NCI-H82 (cell line): ENCODE measurements at regions not wholly inside any gene's neighbourhood (a gene's known extent, or its start where the extent isn't known, plus 50 kb on each side); places are given as distances from the start of the nearest gene placed in this dataset.

Experiments used
- DNase-seq: peaks from one replicate; lab custom pipeline; 2025; lab: John Stamatoyannopoulos, UW

DNA sequence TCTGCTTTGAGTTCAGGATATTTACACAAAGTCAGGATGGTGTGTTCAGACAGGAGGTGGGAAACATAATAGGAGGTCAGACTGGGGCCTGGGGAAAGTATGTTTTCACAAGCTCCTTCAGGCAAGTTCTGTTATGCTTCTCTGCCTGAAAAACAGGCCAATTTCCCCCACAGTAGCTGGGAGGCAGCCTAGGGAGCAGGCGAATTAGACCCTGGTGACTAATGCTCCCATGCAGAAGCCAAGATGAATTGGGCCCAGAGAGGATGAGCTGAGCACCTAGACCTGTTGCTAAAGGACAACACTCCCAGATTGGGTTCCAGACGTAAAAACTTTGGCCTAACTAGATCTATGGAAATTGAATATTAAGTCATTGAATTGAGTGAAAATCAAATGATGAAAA lies 142.2 kb upstream of the MAP3K7 start:
- DNase-seq: no peak

DNA sequence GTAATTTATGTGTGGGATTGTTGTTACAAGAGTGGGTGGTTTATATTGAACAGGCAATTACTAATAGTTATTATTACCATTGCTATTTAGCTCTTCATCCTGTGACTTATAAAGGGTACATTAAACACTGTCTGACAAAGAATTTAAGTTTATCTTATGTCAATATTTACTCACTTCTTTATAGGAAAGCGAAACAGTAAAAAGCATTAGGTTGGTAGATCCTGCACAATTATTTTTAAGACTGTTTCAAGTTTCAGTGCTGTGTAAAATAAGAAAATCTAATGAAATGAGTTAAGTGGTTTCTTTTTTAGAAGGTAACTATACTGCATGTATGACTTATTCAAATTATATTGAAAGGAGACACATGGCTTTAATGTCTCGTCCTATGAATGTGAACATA lies 135.8 kb upstream of the MAP3K7 start:
- no peak for DNase-seq

DNA sequence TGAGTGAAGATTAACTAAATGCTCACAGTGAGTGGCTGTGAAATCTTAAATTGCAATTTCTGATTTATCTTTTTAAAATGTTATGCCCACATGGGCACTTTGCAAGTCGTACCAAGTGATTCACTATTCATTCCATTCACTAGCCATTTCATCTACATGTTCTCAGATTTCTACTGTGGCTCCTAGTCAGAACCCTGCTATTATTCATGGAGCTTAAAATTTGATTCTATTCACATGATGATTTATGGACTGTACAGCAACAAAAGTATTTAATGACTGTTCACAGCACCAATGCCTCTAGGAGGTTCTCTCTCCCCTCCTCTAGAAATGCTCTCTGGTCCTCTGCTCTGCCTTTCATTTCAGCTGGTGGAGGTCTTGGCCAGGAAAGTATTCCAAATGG lies 133.5 kb upstream of the MAP3K7 start:
- DNase-seq: no peak

DNA sequence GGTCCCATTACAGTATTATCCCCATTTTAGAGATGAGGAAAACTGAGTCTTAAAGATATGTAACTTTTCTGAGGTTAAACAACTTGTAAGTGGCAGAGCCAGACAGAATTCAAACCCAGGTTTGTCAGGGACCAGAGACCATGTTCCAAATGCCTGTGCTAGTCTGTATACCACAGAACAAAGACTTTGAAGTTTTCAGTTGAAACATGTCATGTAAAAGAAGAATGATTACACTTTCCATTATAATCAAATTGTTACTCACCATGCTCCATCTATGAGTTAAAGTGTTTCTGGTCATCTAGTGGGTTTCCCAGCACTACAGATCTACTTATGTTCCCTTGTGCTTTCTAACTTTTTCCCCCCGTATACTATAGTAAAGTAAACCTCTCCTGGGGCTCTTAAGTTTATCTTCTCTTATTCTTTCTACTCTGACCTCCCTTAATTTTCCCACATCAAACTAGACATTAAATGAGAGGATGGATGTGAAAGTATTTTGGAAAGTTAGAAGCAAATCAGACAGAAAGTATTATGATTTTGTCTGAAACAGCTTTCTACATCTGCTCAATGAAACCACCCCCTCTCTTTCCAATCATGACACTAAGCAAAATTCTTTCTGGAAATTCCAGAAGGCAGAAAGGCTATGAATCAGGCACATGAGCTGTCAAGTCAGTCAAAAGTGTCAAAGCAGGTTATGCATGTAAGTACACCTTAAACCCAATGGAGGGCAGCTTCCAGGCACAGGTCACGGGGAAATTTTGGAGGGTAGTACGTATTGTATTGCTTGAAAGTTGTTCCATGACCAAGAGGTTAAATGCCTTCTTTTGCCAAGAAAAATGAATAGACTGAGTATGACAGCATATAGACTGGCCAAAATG lies 132.7 kb upstream of the MAP3K7 start:
- no peak for DNase-seq

DNA sequence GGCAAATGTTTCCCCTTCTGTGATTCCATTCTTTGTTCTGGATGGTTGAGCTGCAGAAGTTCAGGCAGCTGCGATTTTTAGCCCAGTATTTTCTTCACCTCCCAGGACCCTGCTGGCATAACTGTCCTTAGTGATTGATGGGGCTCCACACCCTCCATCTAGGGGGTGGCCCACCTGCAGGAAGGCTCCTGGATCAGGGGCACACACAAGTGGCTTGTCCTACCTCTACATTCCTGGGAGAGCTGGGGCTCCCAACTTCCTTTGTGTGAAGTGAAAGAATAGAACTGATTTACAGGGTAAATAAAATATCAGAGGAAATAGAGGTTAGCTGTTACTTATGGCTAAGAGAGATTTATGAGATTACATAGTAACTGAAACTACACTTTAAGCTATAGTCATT lies 129.5 kb upstream of the MAP3K7 start:
- DNase-seq: no peak

DNA sequence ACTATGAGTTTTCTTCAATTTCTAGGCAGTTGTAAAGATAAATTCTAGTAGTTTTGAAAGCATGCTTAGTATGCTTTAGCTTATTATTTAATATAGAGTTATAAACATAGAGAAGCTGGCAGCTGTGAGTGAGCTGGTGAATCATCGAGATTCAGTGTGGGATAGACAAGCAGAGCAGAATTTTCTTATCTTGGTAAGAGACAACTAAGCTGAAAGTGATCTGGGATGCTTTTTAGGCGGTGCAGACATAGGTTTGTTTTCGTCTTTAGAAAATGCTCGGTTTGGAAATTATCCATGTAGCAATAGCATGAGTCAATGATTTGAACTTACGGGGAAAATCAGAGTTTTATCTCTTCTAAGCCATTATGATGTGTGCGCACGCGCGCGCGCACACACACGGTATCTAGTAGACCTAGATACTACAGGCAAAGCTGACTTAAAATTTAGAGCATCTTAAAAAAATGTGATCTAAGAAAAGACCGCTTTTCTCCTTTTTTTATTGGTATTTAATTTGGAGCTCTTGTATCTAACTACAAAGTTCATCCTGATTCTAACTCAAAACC lies 128.3 kb upstream of the MAP3K7 start:
- DNase-seq: no peak

DNA sequence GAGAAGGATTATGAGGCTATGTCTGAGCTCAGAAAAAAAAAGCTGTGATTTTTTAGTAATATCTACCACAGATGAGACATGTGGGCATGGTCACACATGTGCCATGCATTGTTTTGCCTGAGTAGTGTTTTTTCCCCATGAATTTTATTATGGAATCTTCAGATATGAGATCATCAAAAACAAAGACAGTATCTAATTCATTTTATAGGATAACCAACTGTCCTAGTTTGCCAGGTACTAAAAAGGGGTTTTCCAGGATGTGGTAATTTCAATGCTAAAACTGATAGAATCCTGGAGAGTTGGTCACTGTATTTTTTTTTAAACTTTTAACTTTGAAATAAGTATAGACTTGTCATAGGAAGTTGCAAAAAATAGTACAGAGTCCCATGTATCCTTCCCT lies 127.4 kb upstream of the MAP3K7 start:
- DNase-seq: no peak

DNA sequence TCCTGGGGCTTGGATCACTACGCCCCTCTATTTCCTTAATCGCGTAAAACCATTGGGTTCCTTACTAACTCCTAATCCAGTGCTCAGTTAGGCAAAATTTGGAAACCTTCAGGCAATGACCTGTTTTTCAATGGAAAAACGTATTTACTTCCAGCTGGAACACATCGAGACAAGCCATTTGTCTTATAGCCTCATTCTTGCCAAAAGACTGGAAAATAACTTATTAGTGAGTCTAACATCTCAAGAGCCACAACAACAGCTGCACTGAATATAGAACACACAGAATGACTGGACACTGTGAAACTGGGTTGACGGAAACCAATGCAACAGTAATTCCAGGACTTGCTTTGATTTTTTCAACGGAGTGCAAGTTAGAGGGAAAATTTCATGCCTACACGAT lies 125.2 kb upstream of the MAP3K7 start:
- DNase-seq: no peak

DNA sequence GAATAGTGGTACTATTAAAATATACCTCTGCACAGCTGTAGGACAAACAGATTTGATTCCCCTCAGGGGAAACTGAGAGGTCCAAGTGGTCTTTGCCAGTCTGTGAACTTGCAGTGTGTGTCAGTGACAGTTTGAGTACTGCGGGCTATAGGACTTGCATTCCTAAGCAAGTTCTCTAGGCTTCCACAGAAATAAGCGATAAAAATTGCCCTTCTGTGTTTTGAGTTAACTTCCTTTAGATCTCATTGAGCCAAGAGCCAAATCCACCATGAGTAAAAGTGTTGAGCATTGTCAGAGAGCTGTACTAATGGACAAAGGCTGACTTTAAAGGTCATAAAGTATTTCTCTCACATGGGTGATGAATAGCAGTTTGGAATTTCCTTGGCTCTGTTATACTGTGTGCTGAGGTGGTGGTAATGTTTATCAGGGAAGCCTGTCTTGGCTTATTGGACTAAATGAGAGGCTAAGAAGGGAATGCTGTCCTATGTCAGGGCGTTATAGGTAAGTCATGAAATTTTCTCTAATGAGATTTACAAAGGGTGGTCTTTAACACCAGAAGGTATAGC lies 122.6 kb upstream of the MAP3K7 start:
- DNase-seq: no peak

DNA sequence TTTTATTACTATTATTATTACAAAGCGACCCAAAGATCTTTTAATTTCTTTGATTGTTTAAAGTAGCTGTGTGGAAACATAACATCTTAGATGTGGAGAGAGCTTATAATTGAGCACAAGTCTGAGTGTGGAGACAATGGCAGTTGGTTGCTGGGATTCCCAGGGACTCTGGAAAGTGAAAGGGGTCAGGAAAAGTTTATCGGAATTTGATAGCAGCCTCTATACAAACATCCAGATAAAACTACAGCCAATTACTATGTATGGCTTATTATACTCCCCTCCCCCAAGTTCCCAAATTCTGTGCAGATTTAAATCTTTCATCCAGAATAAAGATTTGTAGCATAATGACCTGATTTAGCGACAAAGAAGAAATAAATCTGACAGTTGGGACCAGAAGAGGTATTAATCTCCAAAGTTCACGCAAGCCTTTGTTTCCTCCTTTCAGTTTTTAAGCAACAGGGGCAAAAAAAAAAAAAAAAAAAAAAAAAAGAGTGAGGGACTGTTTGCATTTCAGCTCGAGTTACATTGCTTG lies 121.4 kb upstream of the MAP3K7 start:
- DNase-seq: no peak

DNA sequence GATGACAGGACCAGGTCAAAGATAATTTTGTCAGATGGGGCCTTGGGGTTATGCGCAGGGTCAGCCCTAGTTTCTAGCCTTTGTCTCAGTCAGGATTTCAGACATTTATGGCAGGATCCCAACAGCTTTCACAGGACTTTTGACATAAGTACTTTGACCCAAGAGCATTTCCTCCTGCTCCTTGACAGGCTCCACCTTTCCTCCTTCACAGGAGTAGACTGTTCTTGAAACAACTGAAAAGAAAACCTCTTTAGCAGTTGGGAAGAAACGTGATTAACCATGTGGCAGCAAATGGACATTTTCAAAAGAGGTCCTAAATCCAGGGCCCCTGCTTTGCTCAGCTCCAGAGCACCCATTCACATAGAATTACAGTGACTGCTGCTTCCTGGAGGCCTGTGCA lies 120.4 kb upstream of the MAP3K7 start:
- DNase-seq: no peak

DNA sequence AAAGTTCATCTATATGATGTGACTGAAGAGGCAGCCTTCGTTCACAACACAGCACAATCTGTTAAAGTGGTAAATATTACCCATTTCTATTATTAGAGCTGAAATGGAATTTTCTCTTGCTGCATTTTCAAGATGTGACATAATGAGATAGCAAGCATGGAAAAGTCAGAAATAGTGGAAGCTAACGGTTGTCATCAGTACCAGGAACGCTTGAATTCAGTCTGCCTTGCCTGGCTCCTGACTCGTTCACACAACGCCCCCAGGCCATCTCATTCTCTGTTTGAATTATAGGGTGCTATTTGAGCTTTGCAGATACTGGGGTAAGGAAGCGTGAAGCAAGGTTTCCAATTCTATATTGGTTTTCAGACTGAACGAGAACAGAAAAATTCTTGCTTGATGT lies 116.5 kb upstream of the MAP3K7 start:
- DNase-seq: no peak

DNA sequence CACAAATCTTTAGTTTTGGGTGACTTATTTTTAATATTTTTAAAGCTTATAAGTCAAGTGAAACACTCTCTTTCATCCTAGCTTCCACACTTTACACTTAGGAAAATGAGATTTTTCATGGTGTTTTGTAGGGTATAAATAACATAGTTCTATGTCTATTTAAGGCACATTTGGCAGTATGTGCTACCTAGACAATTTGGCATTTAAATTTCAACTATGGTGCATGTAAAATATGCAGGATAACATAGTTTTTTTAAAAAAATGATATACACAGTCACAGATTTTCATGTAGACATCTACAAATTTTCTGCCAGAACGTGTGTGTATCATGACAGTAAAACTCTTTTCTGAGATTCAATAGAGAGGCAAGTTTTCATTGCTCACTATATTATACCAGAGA lies 115.1 kb upstream of the MAP3K7 start:
- DNase-seq: no peak

DNA sequence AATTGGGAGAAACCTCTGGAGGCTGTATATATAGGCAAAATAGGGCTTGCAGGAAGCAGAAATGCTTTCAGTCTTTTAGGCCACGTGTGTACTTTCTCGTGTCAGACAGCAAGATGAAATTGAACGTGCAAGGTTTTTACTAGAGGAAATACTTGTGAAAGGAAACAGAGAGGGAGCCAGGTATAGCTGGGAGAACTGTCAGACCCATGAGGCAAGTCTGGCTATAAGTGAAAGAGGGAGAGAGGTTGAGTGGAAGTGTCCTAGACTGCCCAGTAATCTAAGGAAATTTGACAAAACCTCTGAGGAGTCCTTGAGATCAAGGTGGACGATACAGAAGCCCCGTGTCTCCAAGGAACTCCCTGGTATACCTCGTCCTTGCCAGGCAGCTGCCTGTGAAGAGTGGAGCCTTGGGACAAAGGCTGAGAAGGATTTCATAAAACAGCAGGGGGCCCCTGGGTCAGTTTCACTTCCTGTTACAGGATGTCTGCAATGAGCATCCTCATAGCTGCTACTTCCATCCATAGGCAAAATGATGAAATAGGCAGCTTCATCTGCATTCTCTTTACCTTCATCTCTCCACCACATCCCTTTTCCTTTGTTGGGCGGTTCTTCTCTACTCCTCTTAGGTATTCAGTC lies 114.4 kb upstream of the MAP3K7 start:
- DNase-seq: peak; percentile 16

DNA sequence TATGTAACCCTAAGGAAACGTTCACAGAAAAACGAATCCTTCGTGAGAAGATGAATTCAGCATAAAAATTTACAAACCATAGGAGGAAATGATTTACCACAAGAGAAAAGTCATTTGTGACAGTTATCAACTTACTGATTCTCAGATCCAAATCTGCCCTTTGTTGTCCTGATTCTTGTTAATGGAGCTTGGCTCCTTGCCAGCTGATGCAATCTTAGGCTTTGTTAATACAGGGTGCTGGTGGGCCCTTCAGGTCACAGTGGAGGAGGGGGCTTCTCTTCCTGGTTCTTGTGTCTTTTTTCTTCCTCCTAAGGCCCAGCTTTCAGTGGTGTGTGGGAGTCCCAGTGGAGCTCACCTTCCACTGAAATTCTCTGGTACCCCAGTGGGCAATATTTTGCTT lies 108.4 kb upstream of the MAP3K7 start:
- peak; percentile 54 for DNase-seq

DNA sequence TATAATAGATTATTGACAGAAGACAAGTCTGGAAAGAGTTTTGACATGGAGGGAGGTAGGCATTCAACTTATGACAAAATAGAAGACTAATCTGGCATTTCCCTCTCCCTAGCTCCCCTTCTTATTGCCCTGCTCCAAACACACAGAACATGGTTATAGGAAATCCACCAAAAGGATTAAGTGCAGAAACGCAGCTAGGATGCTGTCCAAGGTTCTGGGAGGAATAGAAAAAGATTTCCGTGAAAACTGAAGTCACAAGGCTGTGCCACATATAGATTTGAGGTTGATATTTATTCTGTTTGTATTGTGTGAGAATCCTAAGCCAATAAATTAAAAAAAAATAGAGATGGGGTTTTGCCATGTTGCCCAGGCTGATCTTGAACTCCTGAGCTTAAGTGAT lies 107.9 kb upstream of the MAP3K7 start:
- DNase-seq: no peak

DNA sequence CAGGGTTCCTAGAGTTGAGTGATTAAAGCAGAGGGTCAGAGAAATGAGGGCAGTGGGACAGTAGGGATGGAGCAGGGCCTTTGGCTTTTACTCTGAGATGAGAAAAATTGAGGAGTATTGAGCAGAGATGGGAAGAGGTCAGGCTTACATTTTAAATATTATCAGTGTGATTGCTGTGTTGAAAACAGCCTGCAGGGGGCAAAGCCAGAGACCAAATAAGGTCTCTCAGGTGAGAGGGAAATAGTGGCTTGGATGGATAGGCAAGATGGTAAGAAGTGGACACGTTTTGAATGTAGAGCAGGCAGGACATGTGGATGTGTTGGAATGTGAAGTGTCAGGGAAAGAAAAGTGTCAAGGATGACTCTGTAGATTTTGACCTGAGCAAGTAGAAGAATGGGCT lies 105.0 kb upstream of the MAP3K7 start:
- DNase-seq: peak; percentile 2

DNA sequence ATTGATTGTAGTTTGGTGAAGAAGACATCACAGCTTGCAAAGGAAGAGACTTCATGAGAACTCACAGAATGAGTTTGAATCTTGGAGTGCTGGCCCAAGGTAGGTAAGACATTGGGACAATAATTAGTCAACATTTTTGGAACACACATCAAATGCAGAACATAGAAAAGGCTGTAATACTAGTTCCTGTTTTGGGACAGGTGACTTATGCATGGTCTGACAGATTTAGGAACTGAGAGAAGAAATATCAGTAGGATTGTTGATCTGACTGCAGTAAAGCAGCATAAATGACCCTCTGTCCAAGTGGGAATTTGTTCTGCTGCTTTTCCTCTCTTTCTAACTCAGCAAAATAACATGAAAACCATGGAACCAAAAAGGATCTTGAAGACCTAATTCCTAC lies 102.3 kb upstream of the MAP3K7 start:
- no peak for DNase-seq

DNA sequence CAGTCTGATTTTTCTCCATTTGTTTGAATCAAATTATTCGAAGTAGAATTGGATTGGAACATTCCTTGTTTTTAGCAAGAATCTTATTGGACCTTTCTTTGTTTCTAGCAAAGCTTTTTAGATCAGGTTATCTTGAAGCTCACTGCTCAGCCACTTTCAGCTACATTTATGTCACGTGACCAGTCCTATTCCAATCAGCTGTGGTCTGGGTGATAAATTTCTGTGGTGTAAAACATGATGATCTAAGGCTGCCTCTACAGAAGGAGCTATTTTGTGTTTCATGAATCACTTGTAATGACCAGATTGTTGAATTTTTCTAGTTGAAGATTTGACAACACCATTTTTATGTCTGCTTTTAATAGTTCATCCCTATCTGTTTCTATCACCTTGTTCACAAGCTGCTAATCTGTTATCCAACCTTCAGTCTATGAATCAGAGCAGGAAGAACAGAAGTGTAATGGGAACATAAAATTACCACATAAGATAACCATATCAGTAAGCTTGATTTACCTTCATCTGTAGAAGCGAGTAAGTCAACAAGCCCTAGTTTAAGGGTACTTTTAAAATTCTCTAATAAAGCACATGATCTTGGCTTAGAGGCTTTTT lies 101.0 kb upstream of the MAP3K7 start:
- DNase-seq: no peak

DNA sequence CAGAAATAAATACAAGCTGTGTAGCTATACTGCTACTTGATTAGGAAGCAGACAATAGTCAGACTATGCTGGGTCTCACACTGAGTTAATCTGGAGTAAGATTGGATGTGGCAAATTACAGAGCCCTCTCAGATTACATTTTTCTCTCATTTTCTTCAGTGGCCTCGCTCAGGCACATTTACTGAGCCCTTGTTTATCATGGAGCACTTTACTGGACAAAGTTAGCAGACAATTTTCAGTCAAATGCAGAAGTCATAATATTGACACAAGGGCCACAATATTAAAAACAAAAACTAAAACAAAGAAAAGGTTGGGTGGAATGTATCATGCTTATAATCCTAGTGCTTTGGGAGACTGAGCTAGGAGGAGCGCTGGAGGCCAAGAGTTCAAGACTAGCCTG lies 95.0 kb upstream of the MAP3K7 start:
- DNase-seq: no peak

DNA sequence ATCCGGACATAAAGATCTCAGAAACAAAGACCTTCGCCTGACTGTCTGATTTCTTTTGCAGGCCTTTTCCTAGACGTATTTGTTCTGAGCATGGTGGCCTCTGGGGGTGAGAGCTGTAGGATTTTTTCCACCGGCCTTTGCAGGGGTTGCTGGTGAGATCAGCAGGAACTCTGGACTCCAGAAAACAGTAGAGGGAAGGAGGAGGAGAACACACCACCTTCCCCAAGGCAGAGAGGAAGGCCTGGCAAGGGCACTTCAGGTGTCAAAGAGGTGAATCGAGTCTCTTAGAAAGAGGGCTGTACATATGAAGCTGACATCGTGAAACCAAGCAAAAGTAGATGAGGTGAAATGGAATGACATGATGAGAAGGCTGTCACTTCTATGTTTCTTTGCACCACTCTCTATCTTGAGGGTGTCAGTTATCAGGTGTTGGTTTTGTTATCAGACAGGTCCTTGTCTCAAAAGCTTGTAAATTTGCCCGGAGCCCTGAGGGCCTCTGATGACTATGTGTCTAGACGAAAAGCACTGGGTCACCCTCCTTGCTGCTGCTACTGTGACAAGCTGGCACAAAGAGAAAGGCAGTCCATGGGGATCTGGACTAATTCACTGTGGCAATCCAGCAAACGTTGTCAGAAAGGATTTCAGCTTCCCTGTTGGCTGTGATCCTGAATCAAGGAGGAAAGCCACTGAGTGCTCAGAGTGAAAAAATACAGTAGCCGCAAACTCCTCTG lies 91.3 kb upstream of the MAP3K7 start:
- no peak for DNase-seq

DNA sequence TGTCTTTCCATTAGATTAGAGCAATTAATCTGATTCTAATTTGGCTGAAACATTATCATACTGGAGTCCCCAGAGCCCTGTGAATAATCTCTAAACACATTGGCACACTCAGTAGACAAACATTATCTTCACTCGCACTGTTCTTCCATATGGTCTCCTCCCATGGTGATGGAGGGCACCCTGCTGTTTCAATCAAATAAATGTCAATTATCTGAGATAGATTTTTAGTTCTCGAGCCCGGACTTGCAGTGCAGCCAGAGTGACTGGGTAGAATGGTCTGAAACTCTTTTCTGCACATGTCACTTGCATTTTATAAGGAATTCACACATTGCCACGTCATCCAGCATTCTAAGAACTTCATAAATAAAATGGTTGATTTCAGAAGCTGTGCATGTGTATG lies 90.6 kb upstream of the MAP3K7 start:
- DNase-seq: peak; percentile 70
